ENCODE measurements at regions not wholly inside any gene's neighbourhood (a gene's known extent, or its start where the extent isn't known, plus 50 kb on each side); places are given as distances from the start of the nearest gene placed in this dataset.

- DNase-seq, result no peak
Observed at GRCh38 chr12:48286665-48287064, 64.1 kb downstream of the ZNF641 start.

GRCh38 chr12:48285751-48286650 is 64.7 kb downstream of the ZNF641 start:
- peak; percentile 18 for DNase-seq

DNA sequence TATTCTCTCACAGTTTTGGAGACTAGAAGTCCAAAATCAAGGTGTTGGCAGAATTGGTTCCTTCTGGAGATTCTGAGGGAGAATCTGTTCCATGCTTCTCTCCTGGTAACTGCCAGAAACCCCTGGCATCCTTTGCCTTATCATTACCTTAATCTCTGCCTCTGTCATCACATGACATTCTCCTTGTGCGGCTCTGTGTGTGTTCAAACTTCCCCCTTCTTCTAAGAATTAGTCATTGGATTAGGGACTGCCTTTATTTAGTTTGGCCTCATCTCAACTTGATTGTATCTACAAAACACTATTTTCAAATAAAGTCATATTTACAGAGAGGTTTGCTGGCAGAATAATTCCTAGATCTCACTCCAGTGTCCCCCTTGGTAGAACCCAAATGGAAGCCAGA is 68.9 kb downstream of the ZNF641 start:
- no peak for DNase-seq

- DNase-seq, result no peak
Observed at GRCh38 chr12:48280572-48280971, 70.1 kb downstream of the ZNF641 start.

DNA sequence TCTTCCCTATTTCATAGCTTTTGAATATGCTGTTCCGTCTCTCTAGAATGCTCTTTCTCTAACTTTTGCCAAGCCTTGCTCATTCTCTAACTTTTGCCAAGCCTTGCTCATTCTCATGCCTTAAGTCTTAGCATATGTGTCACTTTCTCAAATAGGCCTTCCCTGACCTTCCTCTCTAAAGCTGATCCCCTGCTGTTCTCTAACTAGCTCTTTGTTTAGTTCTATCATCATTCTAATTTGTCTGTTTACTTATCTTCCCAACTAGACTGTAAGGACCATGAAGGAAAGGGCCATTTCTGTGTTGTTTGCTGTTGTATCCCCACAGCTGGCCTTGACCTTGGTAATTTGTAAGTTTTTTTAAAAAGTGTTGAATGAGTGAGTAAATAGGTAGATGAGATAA is 71.1 kb downstream of the ZNF641 start:
- no peak for DNase-seq

DNA sequence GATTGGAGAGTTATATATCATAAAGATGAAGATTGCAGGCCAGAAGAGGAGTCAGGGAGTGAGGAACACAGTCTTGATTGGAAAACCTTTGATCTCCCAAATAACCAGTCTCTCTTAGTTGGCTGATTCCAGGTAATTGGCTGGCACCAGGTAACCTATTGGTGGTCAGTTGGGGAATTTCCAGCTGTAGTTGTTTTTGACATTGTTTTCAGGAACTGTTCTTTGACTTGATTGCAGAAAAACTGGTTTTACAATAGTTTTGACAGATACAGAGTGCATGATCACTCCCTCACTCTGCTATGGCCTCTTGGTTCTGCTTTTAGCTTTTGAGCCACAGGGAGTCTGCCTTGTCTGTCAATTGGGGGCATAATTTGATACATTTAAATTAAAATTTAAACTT is 71.6 kb downstream of the ZNF641 start:
- no peak for DNase-seq

- no peak for DNase-seq
Observed at GRCh38 chr12:48276621-48277020, 73.5 kb upstream of the OR10AD1 start.

- DNase-seq, result no peak
Observed at GRCh38 chr12:48266826-48267225, 63.7 kb upstream of the OR10AD1 start.

DNA sequence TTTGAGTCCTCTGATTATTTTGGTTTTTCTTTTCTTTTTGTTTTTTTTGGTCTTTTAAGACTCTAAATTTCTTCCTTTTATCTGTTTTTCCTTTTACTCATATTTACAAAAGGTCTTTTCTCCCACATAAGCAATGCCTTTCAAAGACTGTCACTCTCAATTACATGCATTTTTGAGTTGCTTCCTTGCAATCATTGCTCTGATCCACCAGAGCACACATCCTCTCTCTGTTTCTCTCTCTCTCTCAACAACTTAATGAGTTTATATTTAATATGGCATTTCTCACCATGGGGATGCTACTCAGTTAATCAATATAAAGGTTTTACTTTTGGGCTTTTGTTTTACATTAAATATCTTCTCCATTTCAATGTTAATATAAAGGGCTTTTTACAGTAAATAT is 62.7 kb upstream of the OR10AD1 start:
- no peak for DNase-seq

DNA sequence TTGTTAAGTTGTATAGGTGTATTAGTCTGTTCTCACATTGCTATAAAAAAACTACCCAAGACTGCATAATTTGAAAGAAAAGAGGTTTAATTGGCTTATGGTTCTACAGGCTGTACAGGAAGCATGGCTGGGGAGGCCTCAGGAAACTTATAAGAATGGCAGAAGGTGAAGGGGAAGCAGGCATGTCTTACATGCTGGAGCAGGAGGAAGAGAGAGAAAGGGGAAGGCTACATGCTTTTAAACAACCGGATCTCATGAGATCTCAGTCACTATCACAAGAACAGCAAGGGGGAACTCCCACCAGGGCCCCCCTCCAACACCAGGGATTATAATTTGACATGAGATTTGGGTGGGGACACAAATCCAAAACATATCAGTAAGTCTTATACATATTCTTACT is 60.5 kb upstream of the OR10AD1 start:
- no peak for DNase-seq

GRCh38 chr12:48261773-48262172 is 58.7 kb upstream of the OR10AD1 start:
- DNase-seq, result no peak

Measured in CD4-positive, alpha-beta T cell treated with Interferon gamma for 1 hour (primary cell).